IPS-15b (cell line): ENCODE measurements at regions not wholly inside any gene's neighbourhood (a gene's known extent, or its start where the extent isn't known, plus 50 kb on each side); places are given as distances from the start of the nearest gene placed in this dataset.

Experiments
- H3K27me3 ChIP-seq: one replicate; pipeline ENCODE4 v1.6.1; 2013; ENCODE audit warnings: low read length; ENCODE audit not compliant: control insufficient read depth, insufficient read depth
- H3K36me3 ChIP-seq: one replicate; pipeline ENCODE4 v1.6.1; 2013; ENCODE audit warnings: low read length; ENCODE audit not compliant: control insufficient read depth, insufficient read depth
- H3K4me1 ChIP-seq: one replicate; pipeline ENCODE4 v1.6.1; 2013; ENCODE audit warnings: mild to moderate bottlenecking, low read length; ENCODE audit not compliant: control insufficient read depth, insufficient read depth
- H3K4me3 ChIP-seq: one replicate; pipeline ENCODE4 v1.5.1; 2013; ENCODE audit warnings: low read depth, low read length
- H3K9ac ChIP-seq: one replicate; pipeline ENCODE4 v1.6.1; 2013; ENCODE audit warnings: low read depth, mild to moderate bottlenecking, low read length
- H3K9me3 ChIP-seq: one replicate; pipeline ENCODE4 v1.6.1; 2013; ENCODE audit warnings: mild to moderate bottlenecking, low read length; ENCODE audit not compliant: control insufficient read depth, insufficient read depth

DNA sequence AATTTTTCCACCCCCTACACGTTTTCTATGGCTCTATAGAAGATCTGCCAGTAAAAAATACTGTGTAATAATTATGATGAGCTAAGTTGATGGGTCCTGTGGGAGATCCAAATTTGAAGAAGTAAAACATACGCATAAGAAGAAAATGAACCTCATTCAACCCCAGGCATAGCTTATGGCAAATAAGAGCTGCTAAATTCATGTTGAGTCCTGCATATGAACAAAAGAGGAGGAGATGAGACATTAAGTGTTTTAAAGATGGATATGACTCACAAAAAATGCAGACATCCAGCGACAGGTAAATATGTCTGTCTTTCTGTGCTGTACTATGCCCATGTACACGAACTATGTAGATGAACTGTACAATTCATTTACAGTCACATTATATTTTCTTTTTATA, 101.9 kb downstream of the LIG4 start:
- Histone ChIP-seq H3K9ac (no peak overlapping the region), H3K27me3 (no peaks in the 10 kb centered on the region), H3K4me1 (no peaks in the 10 kb centered on the region), H3K9me3 (no peaks in the 10 kb centered on the region), H3K36me3 (no peaks in the 10 kb centered on the region), H3K4me3 (no peak overlapping the region)

DNA sequence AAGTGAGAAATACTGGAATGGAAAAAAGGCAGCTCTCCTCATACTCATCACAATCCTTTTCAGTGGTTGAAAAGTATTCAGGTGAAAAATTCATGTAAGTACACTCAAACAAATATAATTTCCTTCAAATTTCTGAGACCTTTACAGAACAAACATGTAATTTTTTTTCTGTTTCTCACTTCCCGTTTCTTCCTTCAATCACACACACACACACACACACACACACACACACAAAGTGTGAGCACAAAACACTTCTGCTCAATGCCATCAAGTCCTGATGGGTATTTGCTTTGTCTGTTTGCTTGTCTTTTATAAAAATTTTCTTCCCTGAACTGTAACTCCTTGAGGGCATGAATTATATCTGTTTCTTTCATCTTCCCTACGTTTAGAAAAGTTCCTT, 110.6 kb downstream of the LIG4 start:
- no peak overlapping the region for H3K9ac ChIP-seq
- H3K4me3 ChIP-seq, result no peak overlapping the region
- H3K9me3 ChIP-seq, result no peaks in the 10 kb centered on the region
- no peaks in the 10 kb centered on the region for H3K4me1 ChIP-seq
- H3K27me3 ChIP-seq, result no peaks in the 10 kb centered on the region
- no peaks in the 10 kb centered on the region for H3K36me3 ChIP-seq

DNA sequence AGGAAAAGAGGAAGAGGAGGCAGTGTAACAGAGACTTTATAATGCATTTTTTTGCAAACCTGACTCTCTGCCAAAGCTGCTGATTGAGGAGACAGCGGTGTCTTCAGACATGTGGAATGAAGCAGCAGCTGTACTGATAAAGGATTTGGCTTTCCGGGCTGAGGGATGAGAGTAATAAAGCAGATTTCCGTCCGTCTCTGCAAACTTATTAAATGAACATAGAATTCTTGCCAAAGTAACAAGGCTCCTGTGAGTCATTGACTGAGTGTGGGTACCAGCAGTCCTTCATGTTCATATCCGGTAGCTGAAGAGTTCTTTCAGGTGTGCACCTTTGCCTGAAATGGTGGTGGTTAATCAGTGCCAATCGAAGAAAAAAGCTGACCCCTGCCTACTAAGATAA, 112.6 kb downstream of the LIG4 start:
- H3K9ac ChIP-seq, result no peak overlapping the region
- no peaks in the 10 kb centered on the region for H3K4me1 ChIP-seq
- H3K36me3 ChIP-seq, result no peaks in the 10 kb centered on the region
- H3K27me3 ChIP-seq, result no peaks in the 10 kb centered on the region
- no peaks in the 10 kb centered on the region for H3K9me3 ChIP-seq
- no peak overlapping the region for H3K4me3 ChIP-seq

DNA sequence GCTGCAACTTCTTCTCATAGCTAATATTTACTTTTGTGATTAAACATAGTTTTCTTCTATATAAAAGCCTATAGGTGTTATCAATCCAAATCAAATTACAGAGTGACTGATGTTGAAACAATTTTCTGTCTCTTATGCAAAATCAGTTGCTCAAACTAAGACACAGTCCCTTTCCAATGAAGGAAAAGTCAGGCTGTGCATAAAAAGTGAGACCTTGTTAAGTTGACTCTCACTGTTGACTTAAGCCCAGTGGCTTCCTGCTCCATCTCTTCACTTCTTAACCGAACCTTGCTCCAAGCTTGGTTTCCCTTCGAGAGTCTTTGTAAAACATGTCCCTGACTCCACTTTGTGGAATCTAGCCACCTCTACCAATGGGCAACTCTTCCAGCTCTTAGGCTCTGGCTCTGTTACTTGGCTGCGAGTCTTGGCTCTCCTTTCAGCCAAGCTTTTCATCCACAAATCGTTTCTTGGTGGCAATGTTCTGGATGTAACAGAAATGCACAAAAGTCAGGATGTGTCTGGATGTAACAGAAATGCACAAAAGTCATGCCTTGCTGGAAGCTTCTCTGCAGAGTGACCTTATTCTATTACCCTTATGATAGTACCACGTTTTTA, 118.9 kb downstream of the LIG4 start:
- Histone ChIP-seq H3K4me3 (no peak overlapping the region), H3K4me1 (no peaks in the 10 kb centered on the region), H3K27me3 (no peaks in the 10 kb centered on the region), H3K9me3 (no peaks in the 10 kb centered on the region), H3K9ac (no peak overlapping the region), H3K36me3 (no peaks in the 10 kb centered on the region)

DNA sequence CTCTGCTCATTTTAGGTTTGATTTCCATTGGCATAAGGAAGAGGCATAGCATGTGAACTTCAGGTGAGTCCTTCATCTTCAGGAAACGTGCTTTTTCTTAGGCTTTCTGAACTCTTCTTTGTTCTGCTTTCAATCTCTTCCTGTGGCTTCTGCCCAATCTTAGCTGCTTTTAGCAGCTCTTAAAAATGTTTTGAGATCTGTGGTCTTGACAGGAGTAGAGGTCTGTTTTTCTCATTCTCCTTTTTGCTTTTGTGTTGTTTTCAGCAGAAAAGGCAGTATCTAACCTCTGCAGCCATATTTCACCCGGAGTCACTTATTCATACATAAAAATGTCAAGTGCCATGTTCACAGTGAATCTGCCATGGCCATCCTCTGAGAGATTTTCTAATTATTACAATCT, 120.3 kb downstream of the LIG4 start:
- Histone ChIP-seq H3K9me3 (no peaks in the 10 kb centered on the region), H3K9ac (no peak overlapping the region), H3K4me1 (no peaks in the 10 kb centered on the region), H3K27me3 (no peaks in the 10 kb centered on the region), H3K36me3 (no peaks in the 10 kb centered on the region), H3K4me3 (no peak overlapping the region)

DNA sequence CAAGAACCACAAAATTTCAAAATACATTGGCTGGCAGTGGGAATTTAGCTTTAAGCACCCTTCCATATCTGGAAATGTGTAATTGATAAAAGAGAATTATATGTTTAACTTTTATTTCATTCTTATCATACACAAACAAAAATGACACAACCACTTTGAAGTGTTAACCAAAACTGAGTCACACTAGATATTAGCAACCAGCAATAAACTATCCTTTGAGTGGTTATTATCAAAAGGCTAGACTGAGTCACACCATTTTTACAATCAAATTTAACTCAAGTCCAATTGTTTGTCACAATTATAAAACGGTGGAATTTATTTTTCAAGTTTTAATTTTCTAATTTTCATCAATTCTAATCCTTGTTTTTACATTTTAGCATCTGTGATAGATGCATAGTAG, 121.7 kb downstream of the LIG4 start:
- Histone ChIP-seq H3K9me3 (no peaks in the 10 kb centered on the region), H3K4me3 (no peak overlapping the region), H3K27me3 (no peaks in the 10 kb centered on the region)

DNA sequence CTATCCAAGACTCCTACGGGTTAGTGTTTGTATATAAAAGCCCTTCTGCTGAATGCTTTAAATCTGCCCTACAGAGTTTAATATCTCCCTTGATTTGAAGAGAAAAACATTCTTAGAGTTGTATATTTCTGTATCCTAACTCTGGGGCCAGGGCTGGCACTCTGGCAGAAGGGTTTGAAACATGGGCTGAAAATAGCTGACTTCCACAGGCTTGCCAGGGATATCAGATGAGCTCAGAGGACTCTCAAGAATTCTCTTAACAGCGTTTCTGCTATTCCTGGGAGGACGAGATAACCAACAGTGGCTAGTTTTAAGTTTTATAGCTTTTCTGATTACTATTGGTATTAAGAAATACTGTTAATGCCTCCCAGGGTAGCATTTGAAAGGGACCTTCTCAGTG, 127.5 kb downstream of the LIG4 start:
- no peak overlapping the region for H3K4me3 ChIP-seq

More for the DNA sequence above, 121.7 kb downstream of the LIG4 start:
- Histone ChIP-seq H3K4me1 (no peaks in the 10 kb centered on the region), H3K9ac (no peak overlapping the region), H3K36me3 (no peaks in the 10 kb centered on the region)

DNA sequence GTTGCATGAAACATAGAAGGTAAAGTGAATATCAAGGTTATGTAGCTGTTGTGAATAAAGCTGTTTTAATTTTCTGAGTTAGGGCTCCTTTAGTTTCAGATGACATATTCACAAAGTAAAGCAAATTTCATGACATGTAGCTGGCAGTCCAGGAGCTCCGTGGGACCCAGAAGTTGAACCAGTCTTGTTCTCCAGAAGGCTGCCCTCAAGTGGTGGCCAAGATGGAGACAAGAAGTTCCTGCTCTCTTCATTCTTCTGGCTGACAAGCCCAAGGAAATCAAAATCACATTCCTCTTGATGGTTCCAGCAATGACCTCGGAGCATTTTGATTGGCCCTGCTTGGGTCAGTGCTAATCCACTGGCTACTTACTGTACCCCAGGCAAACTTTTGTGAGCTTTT, 128.7 kb downstream of the LIG4 start:
- Histone ChIP-seq H3K9ac (no peak overlapping the region), H3K4me3 (no peak overlapping the region), H3K9me3 (no peaks in the 10 kb centered on the region), H3K27me3 (no peaks in the 10 kb centered on the region), H3K4me1 (peaks cover 2% of the 10 kb centered on the region), H3K36me3 (no peaks in the 10 kb centered on the region)

More for the DNA sequence above, 127.5 kb downstream of the LIG4 start:
- Histone ChIP-seq H3K9ac (no peak overlapping the region), H3K4me1 (peaks cover 2% of the 10 kb centered on the region), H3K9me3 (no peaks in the 10 kb centered on the region), H3K36me3 (no peaks in the 10 kb centered on the region), H3K27me3 (no peaks in the 10 kb centered on the region)

DNA sequence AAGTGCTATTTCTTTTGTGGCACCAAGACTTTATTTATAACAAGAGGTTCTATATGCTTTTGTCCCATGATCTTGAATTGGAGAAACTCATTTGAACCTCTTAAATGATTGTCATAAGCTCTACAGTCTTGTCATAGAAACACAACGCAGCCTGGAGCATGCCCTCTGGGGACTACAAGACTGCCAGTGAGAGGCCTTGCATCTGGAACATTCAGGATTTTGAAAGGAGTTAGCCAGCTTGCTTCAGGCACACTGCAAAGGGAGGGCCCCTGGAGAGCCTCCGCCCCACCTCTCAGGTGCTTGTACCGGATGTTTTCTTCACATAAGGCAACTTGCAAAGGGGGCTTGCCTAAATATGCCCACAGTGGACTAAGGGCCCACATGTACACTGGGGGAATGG, 130.5 kb downstream of the LIG4 start:
- Histone ChIP-seq H3K4me1 (peaks cover 2% of the 10 kb centered on the region), H3K27me3 (no peaks in the 10 kb centered on the region), H3K9ac (no peak overlapping the region), H3K9me3 (no peaks in the 10 kb centered on the region), H3K4me3 (no peak overlapping the region), H3K36me3 (no peaks in the 10 kb centered on the region)

DNA sequence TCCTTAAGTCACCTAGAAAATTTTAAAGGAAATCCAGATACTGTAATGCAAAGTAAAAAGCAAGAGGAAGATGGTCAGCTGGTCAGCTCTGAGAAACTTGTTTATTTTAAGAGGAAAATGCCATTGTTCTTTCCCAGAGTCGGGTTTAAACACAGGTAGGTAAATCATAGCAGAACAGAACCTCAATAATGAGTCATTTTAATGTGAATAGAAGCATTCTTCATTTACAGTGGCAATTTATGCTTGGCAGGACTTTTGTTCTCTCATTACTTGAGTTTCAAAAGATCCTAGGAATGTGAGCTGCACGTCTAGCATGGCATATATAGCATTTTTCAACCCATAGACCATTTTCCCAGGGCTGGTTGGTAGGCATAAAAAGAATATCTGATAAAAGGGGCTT, 132.3 kb downstream of the LIG4 start:
- no peaks in the 10 kb centered on the region for H3K27me3 ChIP-seq
- H3K36me3 ChIP-seq, result no peaks in the 10 kb centered on the region
- H3K9me3 ChIP-seq, result no peaks in the 10 kb centered on the region
- no peak overlapping the region for H3K9ac ChIP-seq
- H3K4me3 ChIP-seq, result no peak overlapping the region
- peaks cover 2% of the 10 kb centered on the region for H3K4me1 ChIP-seq

DNA sequence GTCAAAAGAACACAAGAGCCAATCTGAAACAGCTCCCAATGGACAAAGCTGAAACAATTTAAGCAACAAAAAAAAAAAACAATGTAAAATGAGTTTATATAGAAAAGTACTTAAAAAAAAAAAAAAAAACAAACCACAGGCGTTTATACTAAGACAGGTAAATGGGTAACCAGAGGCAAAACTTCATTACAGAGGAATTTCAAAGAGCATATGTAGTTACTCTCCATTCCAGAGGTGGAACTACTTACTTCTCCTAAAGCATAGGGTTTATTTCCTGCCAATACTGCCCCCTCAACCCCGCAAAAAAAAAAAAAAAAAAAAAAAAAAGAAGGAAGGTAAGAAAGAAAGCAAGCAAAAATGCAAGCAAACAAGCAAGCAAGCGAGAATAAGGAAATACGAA, 132.9 kb downstream of the LIG4 start:
- Histone ChIP-seq H3K9me3 (no peaks in the 10 kb centered on the region), H3K9ac (no peak overlapping the region), H3K36me3 (no peaks in the 10 kb centered on the region), H3K4me3 (no peak overlapping the region), H3K27me3 (no peaks in the 10 kb centered on the region), H3K4me1 (peaks cover 2% of the 10 kb centered on the region)

DNA sequence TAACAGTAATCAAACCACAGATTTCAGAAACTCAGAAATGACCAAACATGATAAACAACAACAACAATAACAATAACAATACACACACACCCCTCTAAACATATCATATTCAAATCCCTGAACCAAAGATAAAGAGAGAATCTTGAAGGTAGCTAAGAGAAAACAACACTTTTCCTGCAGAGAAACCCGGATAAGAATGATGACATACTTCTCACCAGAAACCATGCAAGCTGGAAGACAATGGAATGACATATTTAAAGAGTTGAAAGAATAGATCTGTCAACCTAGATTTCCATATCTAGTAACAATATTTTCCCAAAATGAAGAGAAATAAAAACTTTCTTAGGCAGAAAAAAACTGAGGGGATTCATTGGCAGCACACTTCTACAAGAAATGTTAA, 138.1 kb downstream of the LIG4 start:
- no peak overlapping the region for H3K9ac ChIP-seq
- H3K36me3 ChIP-seq, result no peaks in the 10 kb centered on the region
- peaks cover 3% of the 10 kb centered on the region for H3K9me3 ChIP-seq
- H3K4me1 ChIP-seq, result no peaks in the 10 kb centered on the region
- no peak overlapping the region for H3K4me3 ChIP-seq
- no peaks in the 10 kb centered on the region for H3K27me3 ChIP-seq
